ENCODE measurements at regions not wholly inside any gene's neighbourhood (a gene's known extent, or its start where the extent isn't known, plus 50 kb on each side); places are given as distances from the start of the nearest gene placed in this dataset.

GRCh38 chr10:78817804-78818203 lies 251.0 kb upstream of the ZMIZ1 start:
- DNase-seq = no peak

- no peak for DNase-seq
Observed at GRCh38 chr10:78819361-78820006, 249.3 kb upstream of the ZMIZ1 start.

DNA sequence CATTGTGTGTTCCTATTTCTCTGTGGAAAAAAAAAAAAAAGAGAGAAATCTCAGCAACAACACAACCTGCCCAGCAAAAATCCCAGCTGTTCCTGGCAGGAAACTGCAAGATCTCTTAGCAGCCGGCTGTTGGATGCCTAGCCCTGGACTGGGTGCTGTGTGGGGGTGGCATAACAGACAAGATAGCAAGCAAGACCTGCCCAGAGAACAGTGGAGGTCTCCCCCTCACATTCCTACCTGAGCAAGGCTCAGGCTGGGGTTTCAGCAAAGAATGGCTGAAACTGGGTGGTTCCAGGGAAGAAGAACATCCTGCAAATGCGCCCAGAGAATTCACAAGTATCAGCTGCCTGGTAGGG lies 248.8 kb upstream of the ZMIZ1 start:
- DNase-seq = no peak

GRCh38 chr10:78821052-78821451 lies 247.7 kb upstream of the ZMIZ1 start:
- no peak for DNase-seq

- DNase-seq = no peak
Observed at GRCh38 chr10:78828647-78829539, 239.9 kb upstream of the ZMIZ1 start.

GRCh38 chr10:78829565-78829964 lies 239.2 kb upstream of the ZMIZ1 start:
- DNase-seq = peak; percentile 62

- peak; percentile 60 for DNase-seq
Observed at GRCh38 chr10:78830062-78830975, 238.4 kb upstream of the ZMIZ1 start.

DNA sequence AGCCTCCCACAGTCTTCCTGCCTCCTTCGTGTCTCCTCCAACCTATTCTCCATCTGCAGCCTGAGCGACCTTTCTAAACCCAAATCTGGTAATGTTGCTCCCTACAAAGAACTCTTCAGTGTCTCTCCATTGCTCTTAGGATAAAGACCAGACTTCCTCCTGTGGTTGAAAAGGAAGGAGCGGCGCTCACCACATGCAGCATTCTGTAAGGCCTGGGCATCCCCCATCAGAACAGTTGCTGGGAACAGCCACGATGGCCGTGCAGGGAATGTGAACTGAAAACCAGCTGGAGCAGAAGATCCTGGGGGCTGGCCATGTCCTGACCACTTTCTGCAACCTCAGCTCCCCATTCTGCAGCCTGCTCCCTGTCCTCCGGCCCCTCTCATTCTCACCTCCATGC lies 237.8 kb upstream of the ZMIZ1 start:
- DNase-seq = no peak

DNA sequence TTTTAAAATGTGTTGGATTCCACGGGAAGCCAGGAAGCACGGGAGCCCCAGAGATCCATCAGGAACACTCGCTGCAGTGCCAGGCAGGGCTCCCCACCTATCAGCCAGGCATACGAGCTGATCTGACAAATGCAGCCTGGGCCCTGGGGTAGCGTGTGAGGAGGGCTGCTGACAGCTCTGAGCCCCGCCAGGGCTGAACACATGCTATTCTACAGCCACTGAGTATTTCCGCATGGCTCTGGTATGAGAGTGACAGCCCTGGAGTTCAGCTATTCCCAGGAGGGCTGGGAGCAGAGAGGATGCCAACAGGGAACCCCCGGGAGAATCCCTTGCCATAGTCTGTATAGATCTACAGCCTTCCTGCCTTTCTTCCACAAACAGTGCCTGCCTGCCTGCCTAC lies 237.3 kb upstream of the ZMIZ1 start:
- peak; percentile 44 for DNase-seq

- no peak for DNase-seq
Observed at GRCh38 chr10:78832281-78832680, 236.5 kb upstream of the ZMIZ1 start.

DNA sequence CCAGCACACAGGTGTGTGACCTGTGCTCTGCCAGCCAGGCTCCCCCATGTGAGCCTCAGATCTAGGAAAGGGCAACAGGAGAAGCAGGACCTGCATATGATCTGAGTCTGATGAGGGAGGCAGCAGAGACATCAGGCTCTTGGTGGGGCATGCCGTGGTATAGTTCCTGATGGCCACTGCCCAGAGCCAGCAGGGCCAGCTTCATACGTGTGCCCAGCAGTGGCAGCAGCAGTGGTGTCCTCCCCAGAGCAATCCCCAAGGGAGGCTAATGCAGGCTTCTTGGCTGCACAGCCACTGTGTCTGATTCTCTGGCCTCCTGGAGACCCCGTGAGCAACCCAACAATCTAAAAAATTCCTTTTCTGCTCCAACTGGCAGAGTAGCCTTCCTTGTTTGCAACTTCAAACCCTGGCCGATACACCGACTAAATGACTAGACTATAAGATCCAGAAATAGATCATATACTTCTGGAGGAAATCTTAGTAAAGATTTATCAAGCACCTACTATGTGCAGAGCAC lies 230.6 kb upstream of the ZMIZ1 start:
- DNase-seq = no peak

GRCh38 chr10:78843495-78843894 lies 225.3 kb upstream of the ZMIZ1 start:
- no peak for DNase-seq

GRCh38 chr10:78844960-78845607 lies 223.7 kb upstream of the ZMIZ1 start:
- no peak for DNase-seq

DNA sequence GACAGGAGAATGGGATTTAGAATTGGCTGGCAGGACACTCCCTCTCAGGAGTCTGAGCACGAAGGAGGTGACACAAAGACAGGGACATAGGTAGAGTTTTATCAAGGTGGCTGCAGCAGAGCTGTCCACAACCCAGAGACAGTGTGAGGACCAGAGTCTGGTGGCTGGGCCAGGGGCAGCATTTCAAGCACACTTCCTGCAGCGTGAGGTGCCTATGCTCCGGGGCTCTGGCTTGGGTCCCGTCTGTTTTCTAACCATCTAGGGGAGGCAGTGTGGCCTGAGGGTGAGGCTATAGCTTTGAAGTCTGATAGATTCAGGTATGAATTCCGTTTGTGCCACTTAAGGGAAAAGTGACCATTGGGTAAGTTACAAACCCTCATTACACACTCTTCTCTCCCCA lies 222.7 kb upstream of the ZMIZ1 start:
- DNase-seq = no peak

- no peak for DNase-seq
Observed at GRCh38 chr10:78846760-78847159, 222.0 kb upstream of the ZMIZ1 start.

GRCh38 chr10:78847485-78847884 lies 221.3 kb upstream of the ZMIZ1 start:
- no peak for DNase-seq

DNA sequence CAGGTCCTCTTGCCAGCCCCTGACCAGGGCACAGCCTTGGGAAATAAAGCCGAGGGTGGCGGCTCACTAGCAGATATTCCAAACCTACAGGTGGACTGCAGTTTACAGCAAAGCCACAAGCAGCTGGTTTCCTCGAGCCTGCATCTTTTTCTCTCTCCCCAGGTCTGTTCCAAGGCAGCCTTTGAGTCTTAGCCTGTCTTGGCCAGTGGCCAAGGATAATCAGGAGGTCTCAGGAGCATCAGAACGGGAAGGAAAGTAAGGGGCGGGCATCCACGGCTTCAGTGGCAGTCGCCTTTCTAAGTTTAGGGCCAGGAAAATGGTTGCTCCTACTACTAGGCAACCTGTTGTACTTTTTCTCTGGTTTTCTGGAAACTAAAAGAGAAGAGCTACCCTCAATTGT lies 219.7 kb upstream of the ZMIZ1 start:
- DNase-seq = no peak

DNA sequence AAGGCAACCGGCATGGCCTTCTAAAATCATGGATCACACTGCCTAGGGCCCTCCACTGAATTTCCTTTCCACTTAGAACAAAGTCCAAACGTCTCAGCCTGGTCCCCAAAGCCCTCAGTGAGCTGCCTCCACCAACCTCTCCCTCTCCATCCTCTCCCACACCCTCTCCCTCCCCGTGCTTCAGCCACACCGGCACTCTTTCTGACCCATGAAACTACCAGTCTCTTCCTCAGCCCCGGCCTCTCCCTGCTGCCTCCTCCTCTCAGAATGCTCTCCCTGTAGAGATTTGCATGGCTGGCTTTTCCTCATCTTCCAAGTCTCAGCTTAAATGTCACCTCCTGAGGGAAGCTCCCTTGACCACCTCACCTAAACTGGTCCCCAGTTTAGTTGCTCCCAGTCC lies 219.0 kb upstream of the ZMIZ1 start:
- DNase-seq = no peak

DNA sequence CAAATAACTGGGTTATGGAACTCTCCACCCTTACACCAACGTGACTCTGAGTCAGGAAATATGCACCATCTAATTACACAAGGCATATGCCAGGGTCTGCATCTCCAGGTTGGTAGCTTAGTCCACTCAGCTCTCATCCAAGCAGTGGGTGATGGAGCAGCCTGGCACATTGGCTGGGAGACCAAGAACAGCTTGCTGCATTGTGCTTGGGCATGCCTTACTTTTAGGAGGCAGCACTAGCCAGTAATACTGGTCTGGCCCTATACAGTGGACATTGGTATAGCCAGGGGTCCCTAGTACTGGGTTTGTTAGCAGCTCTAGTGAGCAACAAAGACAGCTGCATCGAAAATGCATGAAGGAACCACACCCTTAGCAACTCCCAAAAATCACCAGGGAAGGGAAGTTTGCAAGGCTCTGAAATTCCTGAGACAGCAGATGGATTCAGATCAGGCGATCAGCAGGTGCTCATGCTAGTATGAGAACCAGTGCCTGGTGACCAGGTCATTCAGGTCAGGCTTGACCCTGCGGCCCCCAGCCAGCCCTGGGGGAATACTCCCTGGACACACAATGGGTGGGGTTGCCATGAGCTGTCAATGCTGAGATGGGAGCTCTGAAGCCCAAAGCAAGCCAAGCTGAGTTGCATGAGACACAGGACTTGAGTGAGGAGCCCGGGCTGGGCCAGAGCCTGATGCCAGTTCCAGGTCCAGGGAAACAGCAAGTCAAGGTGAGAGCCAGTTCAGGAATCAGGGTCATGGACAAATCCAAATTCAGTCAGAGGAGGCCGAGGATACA lies 217.9 kb upstream of the ZMIZ1 start:
- DNase-seq = no peak

GRCh38 chr10:78851647-78852046 lies 217.1 kb upstream of the ZMIZ1 start:
- peak; percentile 77 for DNase-seq

- DNase-seq = no peak
Observed at GRCh38 chr10:78852466-78853240, 216.1 kb upstream of the ZMIZ1 start.
